GM20000 (cell line): ENCODE measurements at regions not wholly inside any gene's neighbourhood (a gene's known extent, or its start where the extent isn't known, plus 50 kb on each side); places are given as distances from the start of the nearest gene placed in this dataset.

Source experiments
- DNase-seq: peaks from one replicate; pipeline ENCODE4 v3.0.0; 2012; ENCODE audit warnings: low spot score
- TF ChIP-seq, protein P1 (sequence below): IDR thresholded peaks from 2 replicates; pipeline ENCODE4 v1.5.1; 2012; ENCODE audit warnings: mild to moderate bottlenecking, control low read depth; ENCODE audit errors: extremely low read depth, missing control alignments

DNA sequence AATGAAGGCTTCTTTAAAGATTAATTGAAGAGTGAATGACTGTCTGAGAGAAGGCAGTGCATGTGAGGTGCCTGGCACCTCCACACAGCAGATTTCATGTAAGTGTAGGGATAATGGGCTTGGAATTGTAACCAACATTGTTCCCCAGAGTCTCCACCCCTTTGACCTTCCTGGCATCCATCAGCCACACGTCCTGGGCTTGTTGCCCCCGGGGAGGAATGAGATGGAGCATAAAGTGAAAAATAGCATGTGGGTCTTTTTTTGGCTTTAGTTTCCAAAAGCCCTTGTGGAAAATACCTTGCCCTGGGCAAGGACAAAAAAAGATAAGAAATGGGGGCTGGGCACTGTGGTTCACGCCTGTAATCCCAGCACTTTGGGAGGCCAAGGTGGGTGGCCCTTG is 242.2 kb upstream of the ECI2 start:
- TF ChIP-seq, protein P1, sequence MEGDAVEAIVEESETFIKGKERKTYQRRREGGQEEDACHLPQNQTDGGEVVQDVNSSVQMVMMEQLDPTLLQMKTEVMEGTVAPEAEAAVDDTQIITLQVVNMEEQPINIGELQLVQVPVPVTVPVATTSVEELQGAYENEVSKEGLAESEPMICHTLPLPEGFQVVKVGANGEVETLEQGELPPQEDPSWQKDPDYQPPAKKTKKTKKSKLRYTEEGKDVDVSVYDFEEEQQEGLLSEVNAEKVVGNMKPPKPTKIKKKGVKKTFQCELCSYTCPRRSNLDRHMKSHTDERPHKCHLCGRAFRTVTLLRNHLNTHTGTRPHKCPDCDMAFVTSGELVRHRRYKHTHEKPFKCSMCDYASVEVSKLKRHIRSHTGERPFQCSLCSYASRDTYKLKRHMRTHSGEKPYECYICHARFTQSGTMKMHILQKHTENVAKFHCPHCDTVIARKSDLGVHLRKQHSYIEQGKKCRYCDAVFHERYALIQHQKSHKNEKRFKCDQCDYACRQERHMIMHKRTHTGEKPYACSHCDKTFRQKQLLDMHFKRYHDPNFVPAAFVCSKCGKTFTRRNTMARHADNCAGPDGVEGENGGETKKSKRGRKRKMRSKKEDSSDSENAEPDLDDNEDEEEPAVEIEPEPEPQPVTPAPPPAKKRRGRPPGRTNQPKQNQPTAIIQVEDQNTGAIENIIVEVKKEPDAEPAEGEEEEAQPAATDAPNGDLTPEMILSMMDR: no peak
- DNase-seq: no peak

DNA sequence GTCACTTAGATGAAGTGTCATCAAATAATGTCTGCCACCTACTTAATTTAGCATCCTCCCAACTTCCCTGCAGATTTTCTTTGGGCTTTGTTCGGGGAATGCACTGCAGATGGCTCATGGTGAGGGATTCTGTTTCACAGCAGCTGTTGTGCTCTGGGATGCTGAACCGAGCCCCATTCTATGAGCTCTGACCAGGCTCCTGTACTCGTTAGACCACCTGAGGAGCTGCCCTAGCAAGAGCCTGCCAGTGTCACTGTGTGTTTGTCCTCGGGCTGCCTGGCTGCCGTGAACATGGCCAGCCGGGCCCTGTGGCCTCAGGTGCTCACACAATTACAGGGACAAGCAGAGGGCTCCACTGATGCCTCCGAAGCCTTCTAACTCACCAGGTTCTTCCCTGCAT is 238.8 kb upstream of the ECI2 start:
- no peak for DNase-seq
- TF ChIP-seq, protein P1: no peak

GRCh38 chr6:4372866-4373265 is 237.5 kb upstream of the ECI2 start:
- TF ChIP-seq, protein P1: no peak
- DNase-seq: no peak

GRCh38 chr6:4371207-4371921 is 236.0 kb upstream of the ECI2 start:
- DNase-seq: no peak
- TF ChIP-seq, protein P1: no peak

DNA sequence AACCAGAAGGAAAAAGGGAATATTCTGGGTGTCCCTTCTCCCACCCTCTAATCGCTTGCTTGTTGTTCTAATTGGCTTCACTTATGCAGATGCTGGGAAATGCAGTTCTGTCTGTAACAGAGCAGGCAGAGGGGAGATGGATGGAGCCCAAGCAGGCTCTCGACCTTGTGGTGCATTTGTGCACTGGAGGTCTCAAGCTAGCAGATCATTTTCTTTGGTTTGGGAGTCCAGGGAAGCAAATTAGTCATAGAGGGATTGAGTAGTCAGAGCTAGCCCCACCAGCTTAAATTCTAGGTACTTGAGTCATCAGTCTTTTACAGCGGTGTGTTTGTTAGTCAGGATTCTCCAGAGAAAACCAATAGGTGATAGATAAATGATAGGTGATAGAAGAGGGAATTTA is 234.7 kb upstream of the ECI2 start:
- TF ChIP-seq, protein P1: no peak
- DNase-seq: no peak

GRCh38 chr6:4369616-4370015 is 234.2 kb upstream of the ECI2 start:
- no peak for DNase-seq
- TF ChIP-seq, protein P1: no peak

- TF ChIP-seq, protein P1: no peak
- DNase-seq: no peak
Observed at GRCh38 chr6:4368649-4369048, 233.3 kb upstream of the ECI2 start.
